H1 (cell line): ENCODE measurements at regions not wholly inside any gene's neighbourhood (a gene's known extent, or its start where the extent isn't known, plus 50 kb on each side); places are given as distances from the start of the nearest gene placed in this dataset.

ENCODE experiments used
- CTCF ChIA-PET: fragments of 300-600 bp; sonication (Branson Sonifier 250); formaldehyde crosslinking; loops from one replicate; lab custom pipeline; 2021; ENCODE audit not compliant: partially characterized antibody; lab: Charles Lee
- POLR2A ChIA-PET: fragments of 300-600 bp; sonication (Branson Sonifier 250); formaldehyde crosslinking; loops from one replicate; lab custom pipeline; 2021; ENCODE audit warnings: inconsistent platforms; ENCODE audit not compliant: partially characterized antibody; lab: Charles Lee
- DNase-seq, 2 experiments: peaks; one replicate each; pipeline versions ENCODE4 v3.0.0 to v3.0.0-alpha.2; 2010 to 2022; ENCODE audit warnings: low spot score in 2 of 2, low read depth in 1 of 2, mixed read lengths in 1 of 2
- FAIRE-seq: peaks from 2 replicates; lab custom pipeline; 2011; peaks lifted over from hg19 to GRCh38; lab: Jason Lieb, UNC
- H2AFZ ChIP-seq: 2 replicates; pipeline ENCODE4 v1.8.1; 2012; ENCODE audit warnings: low read length, inconsistent platforms
- H2AK5ac ChIP-seq: 2 replicates; pipeline ENCODE4 v1.6.1; 2013; ENCODE audit warnings: low read depth, low read length
- H2BK120ac ChIP-seq: replicated peaks from 2 replicates; pipeline ENCODE3; 2013; ENCODE audit warnings: low read depth, low read length, inconsistent platforms
- H2BK12ac ChIP-seq: 2 replicates; pipeline ENCODE4 v1.6.1; 2013; ENCODE audit warnings: low read depth, low read length
- H2BK15ac ChIP-seq: 2 replicates; pipeline ENCODE4 v1.6.1; 2013; ENCODE audit warnings: low read length
- H2BK20ac ChIP-seq: 2 replicates; pipeline ENCODE4 v1.6.1; 2013; ENCODE audit warnings: low read length
- H2BK5ac ChIP-seq: 2 replicates; pipeline ENCODE4 v1.6.1; 2013; ENCODE audit warnings: low read depth, low read length
- H3K14ac ChIP-seq: 2 replicates; pipeline ENCODE4 v1.6.1; 2013; ENCODE audit warnings: inconsistent platforms; ENCODE audit not compliant: insufficient read length
- H3K18ac ChIP-seq: 2 replicates; pipeline ENCODE4 v1.6.1; 2013; ENCODE audit warnings: low read length; ENCODE audit errors: extremely low read depth
- H3K23ac ChIP-seq: 2 replicates; pipeline ENCODE4 v1.6.1; 2013; ENCODE audit warnings: inconsistent platforms; ENCODE audit not compliant: insufficient read length
- H3K23me2 ChIP-seq: 2 replicates; pipeline ENCODE4 v1.6.1; 2013; ENCODE audit warnings: low read depth, low read length
- H3K27ac ChIP-seq: 2 replicates; pipeline ENCODE4 v1.6.1; 2011; ENCODE audit warnings: low read depth, low read length, inconsistent platforms
- H3K27me3 ChIP-seq, 4 experiments: replicated peaks in 1 of 4; 1 replicate in 1 of 4; 2 replicates in 3 of 4; pipeline versions ENCODE4 v1.6.1 to v1.8.1; 2011 to 2013; ENCODE audit warnings: low read length in 3 of 4, mild to moderate bottlenecking in 3 of 4, inconsistent platforms in 2 of 4, mixed read lengths in 2 of 4, moderate library complexity in 1 of 4; ENCODE audit not compliant: control insufficient read depth in 3 of 4, insufficient read depth in 3 of 4; ENCODE audit errors: extremely low read depth in 1 of 4
- H3K36me3 ChIP-seq, 4 experiments: 2 replicates each; pipeline versions ENCODE4 v1.6.1 to v1.8.1; 2011 to 2013; ENCODE audit warnings: mild to moderate bottlenecking in 4 of 4, low read length in 3 of 4, moderate library complexity in 2 of 4, control low read depth in 1 of 4, inconsistent platforms in 1 of 4; ENCODE audit not compliant: insufficient read depth in 4 of 4, control insufficient read depth in 2 of 4
- H3K4ac ChIP-seq: replicated peaks from 2 replicates; pipeline ENCODE3; 2013; ENCODE audit warnings: low read length, low read depth, mixed read lengths, inconsistent platforms; ENCODE audit not compliant: insufficient read length
- H3K4me1 ChIP-seq, 4 experiments: replicated peaks in 1 of 4; 1 replicate in 1 of 4; 2 replicates in 3 of 4; pipeline versions ENCODE4 v1.6.1 to v1.8.1; 2011 to 2013; ENCODE audit warnings: low read length in 3 of 4, inconsistent platforms in 2 of 4, mixed read lengths in 1 of 4; ENCODE audit not compliant: insufficient read depth in 4 of 4, control insufficient read depth in 3 of 4
- H3K4me2 ChIP-seq, 2 experiments: 2 replicates each; pipeline versions ENCODE4 v1.6.1 to v1.8.1; 2011 to 2013; ENCODE audit warnings: low read depth in 2 of 2, low read length in 2 of 2, control low read depth in 1 of 2, inconsistent platforms in 1 of 2, mild to moderate bottlenecking in 1 of 2; ENCODE audit not compliant: insufficient read depth in 1 of 2
- H3K4me3 ChIP-seq, 4 experiments: fragments of 200-600, 300-600 bp in 1 of 4; sonication (generic), shearing (Covaris generic), sonication (Bioruptor Twin) in 1 of 4; 2 replicates each; pipeline versions ENCODE4 v1.5.1 to v1.8.1; 2011 to 2016; ENCODE audit warnings: low read length in 4 of 4, low read depth in 3 of 4, control low read depth in 2 of 4, inconsistent platforms in 2 of 4, mild to moderate bottlenecking in 2 of 4, mixed read lengths in 1 of 4, moderate library complexity in 1 of 4; ENCODE audit not compliant: insufficient read depth in 2 of 4; ENCODE audit errors: extremely low read depth in 1 of 4
- H3K56ac ChIP-seq: replicated peaks from 2 replicates; pipeline ENCODE3; 2013; ENCODE audit warnings: low read depth, mild to moderate bottlenecking, mixed read lengths, low read length, inconsistent platforms; ENCODE audit not compliant: insufficient read length
- H3K79me1 ChIP-seq: 2 replicates; pipeline ENCODE4 v1.6.1; 2013; ENCODE audit warnings: low read depth, low read length, control low read depth
- H3K79me2 ChIP-seq, 2 experiments: 2 replicates each; pipeline versions ENCODE4 v1.6.1 to v1.8.1; 2012 to 2013; ENCODE audit warnings: low read length in 2 of 2, mild to moderate bottlenecking in 2 of 2, inconsistent platforms in 1 of 2; ENCODE audit not compliant: insufficient read depth in 2 of 2, control insufficient read depth in 1 of 2
- H3K9ac ChIP-seq, 4 experiments: replicated peaks in 1 of 4; 1 replicate in 1 of 4; 2 replicates in 3 of 4; pipeline versions ENCODE4 v1.6.1 to v1.8.1; 2011 to 2013; ENCODE audit warnings: low read depth in 3 of 4, low read length in 3 of 4, control low read depth in 2 of 4, mild to moderate bottlenecking in 2 of 4, moderate library complexity in 2 of 4, inconsistent platforms in 1 of 4; ENCODE audit errors: extremely low read depth in 1 of 4
- H3K9me3 ChIP-seq, 2 experiments: 2 replicates each; pipeline versions ENCODE4 v1.6.1 to v1.8.1; 2012 to 2013; ENCODE audit warnings: mild to moderate bottlenecking in 2 of 2, moderate library complexity in 2 of 2, control low read depth in 1 of 2, inconsistent platforms in 1 of 2, low read depth in 1 of 2, low read length in 1 of 2, mixed read lengths in 1 of 2; ENCODE audit not compliant: insufficient read depth in 2 of 2
- H4K20me1 ChIP-seq, 2 experiments: replicated peaks in 1 of 2; 2 replicates each; pipeline versions ENCODE3 to v1.8.1; 2011 to 2013; ENCODE audit warnings: inconsistent platforms in 2 of 2, low read length in 2 of 2, mild to moderate bottlenecking in 1 of 2; ENCODE audit not compliant: insufficient read depth in 2 of 2, control insufficient read depth in 1 of 2
- H4K5ac ChIP-seq: 2 replicates; pipeline ENCODE4 v1.6.1; 2013; ENCODE audit warnings: low read length, low read depth, mixed read lengths, inconsistent platforms; ENCODE audit not compliant: insufficient read length
- H4K8ac ChIP-seq: 2 replicates; pipeline ENCODE4 v1.8.0; 2013; ENCODE audit warnings: mild to moderate bottlenecking, moderate library complexity, low read length, inconsistent platforms; ENCODE audit not compliant: insufficient read depth; ENCODE audit errors: extremely low read depth
- H4K91ac ChIP-seq: replicated peaks from 2 replicates; pipeline ENCODE3; 2013; ENCODE audit warnings: low read length, mixed read lengths, inconsistent platforms; ENCODE audit not compliant: insufficient read length
- ASH2L ChIP-seq: fragments of 200-600, 300-600 bp; sonication (generic); IDR thresholded peaks from one replicate; pipeline ENCODE4 v1.7.1; 2017; ENCODE audit warnings: low read length
- BACH1 ChIP-seq: IDR thresholded peaks from 2 replicates; pipeline ENCODE4 v1.6.1; 2012; ENCODE audit warnings: low read length, improper control_type of control experiment
- CHD1 ChIP-seq: IDR thresholded peaks from 2 replicates; pipeline ENCODE4 v1.6.1; 2012; ENCODE audit warnings: low read depth, low read length, improper control_type of control experiment
- CTBP2 ChIP-seq: IDR thresholded peaks from 2 replicates; pipeline ENCODE4 v1.7.0; 2011; ENCODE audit warnings: borderline replicate concordance, mild to moderate bottlenecking, moderate library complexity, mixed read lengths, low read length; ENCODE audit not compliant: insufficient read depth, insufficient read length
- EZH2 ChIP-seq: fragments of 200-600 bp; sonication (generic); IDR thresholded peaks from 2 replicates; pipeline ENCODE4 v1.7.1; 2012; ENCODE audit warnings: low read depth, mild to moderate bottlenecking, moderate library complexity, low read length, inconsistent platforms; ENCODE audit not compliant: severe bottlenecking
- KDM4A ChIP-seq: IDR thresholded peaks from one replicate; pipeline ENCODE4 v1.7.1; 2012; ENCODE audit warnings: low read depth, mild to moderate bottlenecking, moderate library complexity, low read length, inconsistent platforms; ENCODE audit not compliant: severe bottlenecking
- NRF1 ChIP-seq: IDR thresholded peaks from 2 replicates; pipeline ENCODE4 v1.6.1; 2011; ENCODE audit warnings: mild to moderate bottlenecking, low read depth, low read length, improper control_type of control experiment
- POU5F1 ChIP-seq: IDR thresholded peaks from 2 replicates; pipeline ENCODE4 v1.6.1; 2011; ENCODE audit warnings: low read depth, mild to moderate bottlenecking, low read length, moderate library complexity
- RAD21 ChIP-seq, 2 experiments: IDR thresholded peaks in 1 of 2; conservative IDR thresholded peaks in 1 of 2; 2 replicates each; pipeline ENCODE4 v1.6.1; 2011; ENCODE audit warnings: low read depth in 2 of 2, low read length in 2 of 2, improper control_type of control experiment in 1 of 2, inconsistent platforms in 1 of 2, mild to moderate bottlenecking in 1 of 2, moderate library complexity in 1 of 2
- RNF2 ChIP-seq: fragments of 200-900, 300-1000 bp; sonication (generic); IDR thresholded peaks from 2 replicates; pipeline ENCODE4 v1.7.1; 2016; ENCODE audit warnings: borderline replicate concordance, low read depth, mild to moderate bottlenecking, antibody characterized with exemption, low read length; ENCODE audit not compliant: poor library complexity, severe bottlenecking; ENCODE audit errors: missing control alignments
- SUZ12 ChIP-seq: fragments of 200-600 bp; sonication (generic); IDR thresholded peaks from 2 replicates; pipeline ENCODE4 v1.6.1; 2012; ENCODE audit warnings: mild to moderate bottlenecking, inconsistent platforms, low read length, moderate library complexity, mixed read lengths
- TBP ChIP-seq: IDR thresholded peaks from 2 replicates; pipeline ENCODE4 v1.6.1; 2011; ENCODE audit warnings: low read depth, low read length, improper control_type of control experiment
- WGBS, 2 experiments: shearing (Covaris generic) in 1 of 2; methylation state at CpG; one replicate each; pipeline versions ENCODE4 v1.1.6 to v1.1.7; 2013 to 2015; ENCODE audit warnings: low lambda C conversion rate in 2 of 2, mixed read lengths in 2 of 2, inconsistent platforms in 1 of 2, low coverage in 1 of 2, missing lambda C conversion rate in 1 of 2; ENCODE audit not compliant: insufficient replicate concordance in 2 of 2, insufficient coverage in 1 of 2, insufficient read length in 1 of 2; ENCODE audit errors: extremely low coverage in 1 of 2, missing lambda C conversion rate in 1 of 2; 5-methylcytosine and 5-hydroxymethylcytosine counted together

DNA sequence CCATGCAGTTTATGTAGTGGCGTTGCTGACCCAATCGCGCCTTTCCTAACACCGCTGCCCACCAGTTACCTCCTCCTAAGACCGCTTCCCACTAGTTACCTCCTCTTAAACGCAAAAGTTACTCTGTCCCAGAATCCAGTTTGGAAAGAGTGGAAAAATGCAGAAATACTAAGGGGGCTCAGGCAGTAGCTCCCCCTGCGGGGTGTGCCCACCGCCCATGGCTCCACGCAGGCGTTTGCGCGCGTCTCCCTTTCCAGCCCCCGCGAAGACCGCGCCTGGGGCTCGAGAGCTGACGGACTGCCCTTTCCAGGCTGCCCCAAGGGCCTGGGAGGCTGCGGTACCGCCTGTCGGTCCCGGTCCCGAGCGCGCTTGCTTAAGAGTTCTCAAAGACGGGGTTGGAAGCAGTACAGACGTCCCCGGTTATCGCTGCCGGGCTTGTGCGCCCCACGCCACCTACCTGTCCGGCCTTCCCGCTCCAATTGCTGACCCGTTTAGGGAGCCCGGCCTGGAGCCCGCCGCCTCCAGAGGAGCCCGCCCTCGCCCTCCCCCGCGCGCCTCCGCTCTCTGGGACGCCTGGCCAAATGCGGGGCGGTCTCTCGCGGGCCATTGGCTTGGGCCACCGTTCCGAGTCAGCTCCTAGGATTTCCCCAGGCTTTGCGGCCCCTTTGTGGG, 414.1 kb upstream of the ESRRG start:
- Histone ChIP-seq H3K4me2 (peak overlapping the region; percentile 88 to 97), H3K14ac (no peak overlapping the region), H3K4me3 (peak overlapping the region; percentile 39 to 85 (median 60)), H2AK5ac (no peak overlapping the region), H3K18ac (no peak overlapping the region), H3K79me2 (no peaks in the 10 kb centered on the region), H4K20me1 (peaks cover 0 to 6% of the 10 kb centered on the region in 2 experiments), H3K9me3 (no peaks in the 10 kb centered on the region), H2BK20ac (no peak overlapping the region), H3K27me3 (peaks cover 59 to 96% (median 83%) of the 10 kb centered on the region in 4 experiments), H2BK5ac (no peak overlapping the region; the same call in 1 of the 2 replicates), H4K91ac (no peak overlapping the region), H3K23ac (no peak overlapping the region), H3K27ac (no peak overlapping the region), H2BK120ac (no peak overlapping the region), H3K36me3 (no peaks in the 10 kb centered on the region), H4K8ac (no peak overlapping the region), H3K9ac (no peak overlapping the region; a peak in 1 of 7 replicates), H3K4ac (no peak overlapping the region), H3K79me1 (no peaks in the 10 kb centered on the region), H3K23me2 (peaks cover 28% of the 10 kb centered on the region; the same call in 1 of the 2 replicates), H2AFZ (no peak overlapping the region; the same call in 1 of the 2 replicates), H2BK15ac (peak overlapping the region; percentile 12; the same call in 1 of the 2 replicates), H3K56ac (no peak overlapping the region), H3K4me1 (peaks cover 11 to 42% (median 21%) of the 10 kb centered on the region in 4 experiments), H4K5ac (no peak overlapping the region), H2BK12ac (no peak overlapping the region)
- no peak for FAIRE-seq
- peak in 1 of 2 experiments; percentile 72 for DNase-seq
- ChIA-PET POLR2A (no interaction called here), CTCF (interaction anchor here (0.6 kb wide), 1 partner anchor 314 kb away, joined by 3 read pairs; no protein-coding TSS in a partner anchor)
- WGBS, 2 experiments, result 1% methylated on average over 27 of the region's 53 CpGs; no CpG with 5 or more reads in 1 of the 2 experiments
- peak; percentile 41 for TF ChIP-seq KDM4A
- no peak for TF ChIP-seq BACH1
- no peak for TF ChIP-seq NRF1
- no peak for TF ChIP-seq CHD1
- TF ChIP-seq RAD21 (IDR thresholded peaks at IDR 0.05 in 1 of 2, conservative IDR thresholded peaks at IDR 0.05 in 1 of 2; ENCODE audit: low read depth in 2 of 2, low read length in 2 of 2), result no peak
- TF ChIP-seq POU5F1, result no peak
- peak; percentile 24 for TF ChIP-seq ASH2L
- no peak for TF ChIP-seq TBP
- TF ChIP-seq CTBP2, result peak; percentile 20
- peak; percentile 77 for TF ChIP-seq EZH2
- peak; percentile 85 for TF ChIP-seq RNF2
- TF ChIP-seq SUZ12, result peak; percentile 74
